SU-DHL-6 (cell line): ENCODE measurements at regions not wholly inside any gene's neighbourhood (a gene's known extent, or its start where the extent isn't known, plus 50 kb on each side); places are given as distances from the start of the nearest gene placed in this dataset.

Source experiments
- CTCF ChIP-seq: fragments of 200-600 bp; sonication (generic); IDR thresholded peaks from one replicate; pipeline ENCODE4 v1.5.1; 2017; ENCODE audit warnings: antibody characterized with exemption, mild to moderate bottlenecking, low read length, moderate library complexity; ENCODE audit not compliant: insufficient read depth, poor library complexity, severe bottlenecking
- EZH2phosphoT487 ChIP-seq: fragments of 200-600 bp; sonication (generic), shearing (Covaris generic); conservative IDR thresholded peaks from 2 replicates; pipeline ENCODE4 v1.6.1; 2018; ENCODE audit warnings: mild to moderate bottlenecking, antibody characterized with exemption, low read length, moderate library complexity, mixed read lengths

- no peak for TF ChIP-seq CTCF
- no peak for TF ChIP-seq EZH2phosphoT487
Observed at GRCh38 chr5:54833590-54833989, 151.8 kb downstream of the ESM1 start.
